Body of pancreas (tissue), 4 donors: ENCODE measurements at regions not wholly inside any gene's neighbourhood (a gene's known extent, or its start where the extent isn't known, plus 50 kb on each side); places are given as distances from the start of the nearest gene placed in this dataset.

ENCODE experiments used
- ATAC-seq: fragments of 150-250 bp; one replicate; pipeline ENCODE4 v1.9.1; 2016
- DNase-seq, 4 donors: peaks; one replicate each; pipeline ENCODE4 v3.0.0-alpha.2; 2019
- H3K27ac ChIP-seq, 4 donors: fragments of 200-600 bp; sonication (generic); 1 replicate in 3 of 4; 2 replicates in 1 of 4; pipeline versions ENCODE4 v1.5.1 to v1.6.1; 2016 to 2019; ENCODE audit warnings: mild to moderate bottlenecking in 1 of 4, mixed read lengths in 1 of 4, moderate library complexity in 1 of 4
- H3K27me3 ChIP-seq, 2 donors: fragments of 200-600 bp; sonication (generic); one replicate each; pipeline ENCODE4 v1.6.0; 2016; ENCODE audit warnings: mild to moderate bottlenecking in 1 of 2
- H3K36me3 ChIP-seq, 2 donors: fragments of 200-600 bp; sonication (generic); replicated peaks in 1 of 2; 2 replicates each; pipeline ENCODE4 v1.5.1; 2016; ENCODE audit warnings: low read depth in 2 of 2; ENCODE audit not compliant: insufficient read depth in 1 of 2
- H3K4me1 ChIP-seq: fragments of 200-600 bp; sonication (generic); one replicate; pipeline ENCODE4 v1.6.0; 2016
- H3K4me3 ChIP-seq, 2 donors: fragments of 200-600 bp; sonication (generic); 1 replicate in 1 of 2; 2 replicates in 1 of 2; pipeline ENCODE4 v1.5.1; 2016 to 2019
- H3K9me3 ChIP-seq, 3 donors: fragments of 200-600 bp; sonication (generic); 1 replicate in 2 of 3; 2 replicates in 1 of 3; pipeline ENCODE4 v1.5.1; 2016
- POLR2A ChIP-seq, 3 donors: fragments of 450-650 bp; IDR thresholded peaks; one replicate each; pipeline ENCODE4 v1.6.1; 2016; ENCODE audit warnings: antibody characterized with exemption in 3 of 3, mild to moderate bottlenecking in 2 of 3
- WGBS, 2 donors: methylation state at CpG; one replicate each; pipeline ENCODE4 v1.1.5; 2017; 5-methylcytosine and 5-hydroxymethylcytosine counted together
- intact Hi-C: fragments of 100-400 bp; cut with DNase I; formaldehyde crosslinking; loops from one replicate; pipeline ENCODE4 v1.15.1; 2023
- TF ChIP-seq, protein P1 (sequence below), 7 experiments: fragments of 450-650 bp in 4 of 7; fragments of 200-600 bp in 3 of 7; sonication (generic) in 3 of 7; IDR thresholded peaks; one replicate each; pipeline ENCODE4 v1.5.1; 2016 to 2019; ENCODE audit warnings: antibody characterized with exemption in 7 of 7

DNA sequence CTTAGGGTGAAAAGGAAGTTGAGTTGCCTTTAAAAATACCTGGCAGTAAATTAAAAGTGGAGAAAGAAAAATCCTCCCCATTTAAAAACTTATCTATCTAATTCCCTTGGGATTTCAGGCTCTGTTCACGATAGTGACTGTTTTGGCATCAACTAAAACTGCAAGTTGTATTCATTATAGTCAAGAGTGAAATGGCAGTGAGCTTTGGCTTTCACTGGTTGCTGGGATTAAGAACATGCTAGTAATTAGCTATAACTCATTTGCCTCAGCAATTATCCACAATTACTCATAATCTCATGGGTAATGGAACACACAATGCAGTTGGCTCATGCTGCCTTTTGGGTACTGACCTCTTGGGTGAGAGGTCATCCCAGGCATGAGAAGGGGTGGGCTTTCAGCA is 250.1 kb downstream of the GAS1 start:
- Histone ChIP-seq H3K27me3 (no peaks in the 10 kb centered on the region), H3K9me3 (no peaks in the 10 kb centered on the region), H3K4me1 (peaks cover 21% of the 10 kb centered on the region), H3K4me3 (no peak overlapping the region), H3K27ac (no peak overlapping the region), H3K36me3 (no peaks in the 10 kb centered on the region)
- DNase-seq (no peak), ATAC-seq (no peak)
- intact Hi-C loops = no loop called here
- WGBS, 2 donors = 25 to 41% methylated on average over 1 of the region's 1 CpG
- TF ChIP-seq, protein P1, sequence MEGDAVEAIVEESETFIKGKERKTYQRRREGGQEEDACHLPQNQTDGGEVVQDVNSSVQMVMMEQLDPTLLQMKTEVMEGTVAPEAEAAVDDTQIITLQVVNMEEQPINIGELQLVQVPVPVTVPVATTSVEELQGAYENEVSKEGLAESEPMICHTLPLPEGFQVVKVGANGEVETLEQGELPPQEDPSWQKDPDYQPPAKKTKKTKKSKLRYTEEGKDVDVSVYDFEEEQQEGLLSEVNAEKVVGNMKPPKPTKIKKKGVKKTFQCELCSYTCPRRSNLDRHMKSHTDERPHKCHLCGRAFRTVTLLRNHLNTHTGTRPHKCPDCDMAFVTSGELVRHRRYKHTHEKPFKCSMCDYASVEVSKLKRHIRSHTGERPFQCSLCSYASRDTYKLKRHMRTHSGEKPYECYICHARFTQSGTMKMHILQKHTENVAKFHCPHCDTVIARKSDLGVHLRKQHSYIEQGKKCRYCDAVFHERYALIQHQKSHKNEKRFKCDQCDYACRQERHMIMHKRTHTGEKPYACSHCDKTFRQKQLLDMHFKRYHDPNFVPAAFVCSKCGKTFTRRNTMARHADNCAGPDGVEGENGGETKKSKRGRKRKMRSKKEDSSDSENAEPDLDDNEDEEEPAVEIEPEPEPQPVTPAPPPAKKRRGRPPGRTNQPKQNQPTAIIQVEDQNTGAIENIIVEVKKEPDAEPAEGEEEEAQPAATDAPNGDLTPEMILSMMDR (IDR thresholded peaks at IDR 0.05) = no peak
- no peak for TF ChIP-seq POLR2A (IDR thresholded peaks at IDR 0.05)

DNA sequence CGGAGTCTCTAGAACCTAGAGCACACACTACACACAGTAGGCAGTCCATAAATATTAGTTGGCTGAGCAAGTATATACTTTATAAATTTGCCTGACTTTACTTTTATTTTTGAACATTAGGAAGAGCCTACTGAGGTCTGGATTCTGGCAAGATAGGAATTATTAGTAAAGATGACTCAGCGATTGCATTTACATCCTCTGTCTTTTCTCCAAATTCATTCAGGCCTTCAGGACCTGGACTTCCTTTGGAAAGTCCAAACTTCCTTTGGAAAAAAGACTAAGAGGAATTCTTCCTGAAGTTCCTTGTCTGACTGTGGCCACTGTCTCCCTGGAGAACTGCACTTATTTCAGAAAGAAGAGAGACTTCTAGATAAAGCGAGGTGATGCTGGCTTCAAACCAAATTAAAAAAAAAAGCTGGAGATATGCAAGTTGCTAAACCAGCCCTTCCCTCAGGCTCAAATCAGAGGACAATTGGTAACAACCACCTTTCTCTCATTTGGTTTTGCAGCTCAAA is 251.3 kb downstream of the GAS1 start:
- WGBS, 2 donors = 62 to 65% methylated on average over 3 of the region's 3 CpGs
- H3K27ac ChIP-seq = no peak overlapping the region
- no peak for DNase-seq
- H3K4me3 ChIP-seq = no peak overlapping the region
- intact Hi-C loops = no loop called here
- H3K36me3 ChIP-seq = no peaks in the 10 kb centered on the region
- TF ChIP-seq POLR2A (IDR thresholded peaks at IDR 0.05) = no peak
- TF ChIP-seq, protein P1 (IDR thresholded peaks at IDR 0.05) = no peak
- H3K27me3 ChIP-seq = no peaks in the 10 kb centered on the region
- peaks cover 17% of the 10 kb centered on the region for H3K4me1 ChIP-seq
- no peak for ATAC-seq
- no peaks in the 10 kb centered on the region for H3K9me3 ChIP-seq

DNA sequence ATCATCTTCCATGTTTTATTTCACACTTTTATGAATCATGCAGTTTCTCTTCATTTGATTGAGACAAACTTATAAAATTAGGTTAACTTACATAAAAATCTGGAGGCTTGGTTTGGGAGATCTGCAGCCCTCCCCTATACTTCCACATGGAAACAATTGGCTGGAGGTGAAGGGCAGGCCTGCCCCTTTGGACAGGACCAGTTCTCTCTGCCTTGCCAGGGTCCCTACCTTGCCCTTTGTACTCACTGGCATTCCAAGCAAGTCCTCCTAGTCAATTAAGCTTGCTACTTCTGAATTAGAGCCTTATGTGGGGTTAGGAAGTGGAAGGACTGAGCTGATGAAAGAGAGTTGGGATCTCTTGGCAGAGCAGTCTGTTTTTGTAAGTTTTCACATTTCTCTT is 257.3 kb downstream of the GAS1 start:
- Histone ChIP-seq H3K27ac (no peak overlapping the region), H3K9me3 (no peaks in the 10 kb centered on the region), H3K4me1 (no peaks in the 10 kb centered on the region), H3K4me3 (no peak overlapping the region), H3K27me3 (no peaks in the 10 kb centered on the region), H3K36me3 (no peaks in the 10 kb centered on the region)
- ATAC-seq (no peak), DNase-seq (no peak)
- intact Hi-C loops = no loop called here
- TF ChIP-seq, protein P1 (IDR thresholded peaks at IDR 0.05) = no peak
- no peak for TF ChIP-seq POLR2A (IDR thresholded peaks at IDR 0.05)

DNA sequence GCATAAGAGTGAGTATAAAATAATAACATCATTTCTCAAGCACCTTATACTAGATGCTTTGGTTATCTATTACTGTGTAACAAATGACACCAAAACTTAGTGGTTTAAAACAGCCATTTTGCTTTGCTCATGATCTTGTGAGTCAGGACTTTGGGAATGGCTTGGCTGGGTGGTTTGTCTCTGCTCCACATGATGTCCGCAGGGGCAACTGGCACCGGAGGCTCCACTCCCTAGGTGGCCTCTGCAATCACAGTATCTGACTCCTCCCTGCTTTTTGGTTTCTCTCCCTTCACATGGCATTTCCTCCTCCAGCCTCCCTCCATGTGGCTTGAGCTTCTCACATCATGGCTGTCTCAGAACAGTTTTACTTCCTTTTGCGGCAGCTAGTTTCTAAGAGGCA is 259.5 kb downstream of the GAS1 start:
- Histone ChIP-seq H3K36me3 (no peaks in the 10 kb centered on the region), H3K27me3 (no peaks in the 10 kb centered on the region), H3K27ac (no peak overlapping the region), H3K4me1 (peaks cover 9% of the 10 kb centered on the region), H3K9me3 (no peaks in the 10 kb centered on the region), H3K4me3 (no peak overlapping the region)
- ATAC-seq (no peak), DNase-seq (no peak)
- TF ChIP-seq POLR2A (IDR thresholded peaks at IDR 0.05) = no peak
- TF ChIP-seq, protein P1 (IDR thresholded peaks at IDR 0.05) = no peak
- 90 to 97% methylated on average over 3 of the region's 3 CpGs for WGBS, 2 donors
- intact Hi-C loops = no loop called here

DNA sequence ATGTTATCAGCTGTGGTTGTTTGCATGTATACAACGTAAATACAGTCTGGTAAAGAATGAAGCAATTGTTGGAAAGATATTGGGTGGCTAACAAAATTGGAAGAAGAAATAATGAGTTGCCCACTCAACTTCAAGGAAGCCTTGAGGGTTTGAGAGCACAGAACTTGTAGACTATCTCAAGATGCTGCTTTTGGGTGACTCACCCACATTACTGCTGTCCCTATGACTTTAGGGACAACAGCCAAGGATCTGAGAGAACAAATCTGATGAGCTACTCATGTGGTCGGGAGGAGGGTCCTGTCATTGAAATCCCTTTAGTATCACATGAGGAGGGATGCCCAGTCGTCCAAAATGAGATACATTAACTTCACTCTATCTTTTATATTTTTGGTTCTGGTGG is 261.8 kb downstream of the GAS1 start:
- no peak overlapping the region for H3K27ac ChIP-seq
- WGBS, 2 donors = 83 to 89% methylated on average over 3 of the region's 3 CpGs
- intact Hi-C loops = no loop called here
- no peaks in the 10 kb centered on the region for H3K9me3 ChIP-seq
- no peaks in the 10 kb centered on the region for H3K36me3 ChIP-seq
- DNase-seq = no peak
- TF ChIP-seq POLR2A (IDR thresholded peaks at IDR 0.05) = no peak
- TF ChIP-seq, protein P1 (IDR thresholded peaks at IDR 0.05) = no peak
- no peak for ATAC-seq
- no peak overlapping the region for H3K4me3 ChIP-seq
- peaks cover 12% of the 10 kb centered on the region for H3K4me1 ChIP-seq
- no peaks in the 10 kb centered on the region for H3K27me3 ChIP-seq
